ENCODE measurements at regions not wholly inside any gene's neighbourhood (a gene's known extent, or its start where the extent isn't known, plus 50 kb on each side); places are given as distances from the start of the nearest gene placed in this dataset.

DNA sequence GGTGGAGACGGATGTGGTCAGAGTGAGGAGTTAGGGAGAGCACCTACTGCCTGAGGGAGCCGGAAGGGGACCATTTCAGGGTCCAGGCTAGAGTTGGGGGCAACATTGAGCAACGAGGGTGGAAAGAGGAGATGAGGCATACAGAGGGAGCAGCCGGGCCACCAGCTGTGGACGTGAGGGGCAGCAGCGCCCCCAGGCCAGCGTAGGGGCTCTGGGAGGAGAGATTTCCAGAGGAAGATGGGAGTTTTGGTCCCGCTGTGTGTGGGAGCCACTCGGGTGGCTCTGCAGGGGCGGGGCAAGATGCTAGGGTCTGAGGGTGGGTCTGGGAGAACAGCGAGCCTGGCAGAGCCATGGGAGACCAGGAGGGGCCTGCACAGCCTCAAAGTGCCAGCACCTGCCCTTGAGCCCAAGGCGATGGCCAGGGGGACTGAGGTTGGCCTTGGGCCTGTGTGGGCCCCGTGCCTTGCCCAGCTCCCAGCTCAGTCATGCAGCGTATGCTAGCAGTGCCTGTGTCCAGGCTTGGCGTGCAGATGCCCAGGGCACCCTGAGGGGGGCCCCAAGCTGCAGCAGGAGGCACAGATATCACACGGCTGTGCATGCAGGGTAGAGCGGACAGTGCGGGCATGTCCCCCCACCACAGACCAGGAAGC lies 80.5 kb upstream of the PPP1R26 start:
- no peak for TF ChIP-seq POLR2A (IDR thresholded peaks at IDR 0.05; ENCODE audit: low read depth, low read length)
- no peak for TF ChIP-seq TAF1 (IDR thresholded peaks at IDR 0.05; ENCODE audit: borderline replicate concordance, low read depth, low read length)

All from GM12892 (cell line).